ENCODE measurements at regions not wholly inside any gene's neighbourhood (a gene's known extent, or its start where the extent isn't known, plus 50 kb on each side); places are given as distances from the start of the nearest gene placed in this dataset.

DNA sequence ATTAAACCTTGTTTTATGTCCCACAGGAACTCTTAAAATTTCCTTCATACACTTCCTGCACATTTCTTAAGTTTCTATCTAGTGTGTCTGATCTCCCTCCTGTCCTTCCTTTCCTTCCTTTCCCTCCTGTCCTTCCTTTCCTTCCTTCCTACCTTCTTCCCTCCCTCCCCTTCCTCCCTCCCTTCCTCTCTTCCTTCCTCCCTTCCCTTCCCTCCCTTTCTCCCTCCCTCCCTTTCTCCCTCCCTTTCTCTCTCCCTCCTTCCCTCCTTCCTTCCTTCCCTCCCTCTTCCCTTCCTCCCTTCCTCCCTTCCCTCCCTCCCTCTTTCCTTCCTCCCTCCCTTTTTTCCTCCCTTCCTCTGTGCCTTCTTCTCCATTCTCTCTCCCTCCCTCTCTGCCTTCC is 414.9 kb downstream of the ENC1 start:
- TF ChIP-seq, protein P1, sequence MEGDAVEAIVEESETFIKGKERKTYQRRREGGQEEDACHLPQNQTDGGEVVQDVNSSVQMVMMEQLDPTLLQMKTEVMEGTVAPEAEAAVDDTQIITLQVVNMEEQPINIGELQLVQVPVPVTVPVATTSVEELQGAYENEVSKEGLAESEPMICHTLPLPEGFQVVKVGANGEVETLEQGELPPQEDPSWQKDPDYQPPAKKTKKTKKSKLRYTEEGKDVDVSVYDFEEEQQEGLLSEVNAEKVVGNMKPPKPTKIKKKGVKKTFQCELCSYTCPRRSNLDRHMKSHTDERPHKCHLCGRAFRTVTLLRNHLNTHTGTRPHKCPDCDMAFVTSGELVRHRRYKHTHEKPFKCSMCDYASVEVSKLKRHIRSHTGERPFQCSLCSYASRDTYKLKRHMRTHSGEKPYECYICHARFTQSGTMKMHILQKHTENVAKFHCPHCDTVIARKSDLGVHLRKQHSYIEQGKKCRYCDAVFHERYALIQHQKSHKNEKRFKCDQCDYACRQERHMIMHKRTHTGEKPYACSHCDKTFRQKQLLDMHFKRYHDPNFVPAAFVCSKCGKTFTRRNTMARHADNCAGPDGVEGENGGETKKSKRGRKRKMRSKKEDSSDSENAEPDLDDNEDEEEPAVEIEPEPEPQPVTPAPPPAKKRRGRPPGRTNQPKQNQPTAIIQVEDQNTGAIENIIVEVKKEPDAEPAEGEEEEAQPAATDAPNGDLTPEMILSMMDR (IDR thresholded peaks at IDR 0.05): no peak
- no peak for TF ChIP-seq POLR2A (IDR thresholded peaks at IDR 0.05)

Measured in testis (tissue), 2 donors.